ENCODE measurements at regions not wholly inside any gene's neighbourhood (a gene's known extent, or its start where the extent isn't known, plus 50 kb on each side); places are given as distances from the start of the nearest gene placed in this dataset.

DNA sequence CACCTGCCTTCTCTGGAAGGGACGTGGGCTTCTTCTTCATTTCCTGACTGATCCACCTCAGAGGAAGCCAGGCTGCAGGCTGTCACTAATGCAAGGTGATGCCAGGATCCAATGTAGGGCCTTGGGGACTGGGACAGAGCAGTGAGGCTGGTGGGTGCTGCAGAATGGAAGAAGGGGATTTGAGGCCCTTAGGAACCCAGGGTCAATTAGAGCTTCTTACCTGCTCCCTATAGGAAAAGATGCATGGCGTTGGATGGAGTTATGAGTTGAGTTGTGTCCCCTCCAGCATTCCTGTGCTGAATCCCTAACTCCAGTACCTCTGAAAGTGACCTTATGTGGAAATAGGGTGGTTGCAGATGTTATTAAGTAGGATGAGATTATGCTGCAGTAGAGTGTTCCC is 190.4 kb downstream of the MIAT start:
- no peak for DNase-seq

DNA sequence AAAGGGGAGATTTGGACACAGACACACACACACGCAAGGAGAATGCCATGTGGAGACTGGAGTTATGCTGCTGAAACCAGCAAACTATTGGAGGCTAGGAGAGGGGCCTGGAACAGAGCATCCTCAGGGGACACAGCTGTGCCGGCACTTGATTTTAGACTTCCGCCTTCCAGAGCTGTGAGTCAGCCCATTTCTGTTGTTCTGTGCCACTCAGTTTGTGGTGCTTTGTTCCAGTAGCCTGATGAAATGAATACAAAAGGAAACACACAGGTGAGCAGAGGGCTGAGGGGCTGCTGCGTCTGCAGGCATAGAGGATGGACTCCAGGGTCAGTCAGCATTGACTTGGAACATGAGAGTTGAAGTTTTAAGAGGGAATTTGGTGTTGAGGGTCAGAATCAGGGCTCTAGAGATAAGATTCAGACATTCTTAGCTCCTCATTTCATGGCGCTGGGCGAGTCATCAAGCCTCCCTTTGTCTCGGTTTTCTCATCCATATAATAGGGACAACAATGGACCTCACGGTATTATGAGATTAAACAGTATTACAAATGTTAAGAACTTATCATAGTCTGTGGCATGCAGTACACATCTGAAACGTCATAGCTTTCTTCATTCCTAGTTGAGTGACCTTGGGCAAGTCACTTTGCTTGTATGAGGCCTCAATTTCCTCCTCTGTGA is 191.0 kb downstream of the MIAT start:
- no peak for DNase-seq

- no peak for DNase-seq
Measured at GRCh38 chr22:26849575-26849974, 192.2 kb downstream of the MIAT start.

GRCh38 chr22:26851125-26851524 is 193.7 kb downstream of the MIAT start:
- DNase-seq = no peak

DNA sequence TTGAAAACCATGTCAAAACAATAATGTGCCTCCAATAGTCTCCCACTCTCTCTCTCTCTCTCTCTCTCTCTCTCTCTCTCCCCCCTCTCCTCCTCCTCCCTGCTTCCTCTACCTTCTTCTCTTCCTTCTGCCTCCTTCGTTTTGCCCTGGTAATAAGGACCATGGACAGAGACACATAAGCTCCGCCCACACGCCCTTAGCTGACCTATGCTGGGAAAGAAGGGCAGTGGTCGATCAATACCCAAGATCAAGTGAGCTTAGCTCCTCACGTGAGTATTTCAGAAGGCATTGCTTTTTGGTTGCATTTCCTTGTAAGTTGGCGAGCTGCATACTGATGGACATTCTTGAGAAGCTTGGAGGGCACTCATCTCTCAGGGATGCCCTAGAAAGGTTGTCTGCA is 194.8 kb downstream of the MIAT start:
- no peak for DNase-seq

DNA sequence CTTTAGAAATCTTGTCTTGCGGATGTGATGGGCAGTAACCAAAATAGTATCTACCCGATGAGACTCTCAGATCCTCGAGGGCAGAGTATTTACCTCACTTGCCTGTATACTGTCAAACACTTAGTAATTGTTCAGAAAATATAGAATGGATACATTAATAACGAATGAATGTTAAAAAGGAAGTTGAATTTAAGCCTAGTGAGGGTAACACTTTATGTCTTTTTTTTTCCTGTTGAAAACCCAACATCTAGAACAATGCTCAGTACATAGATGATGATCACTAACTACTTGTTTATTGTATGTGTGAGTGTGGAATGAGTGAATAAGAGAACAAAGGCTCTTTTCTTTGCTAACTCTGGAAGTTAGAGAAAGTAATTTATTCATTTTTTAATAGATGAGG is 195.7 kb downstream of the MIAT start:
- no peak for DNase-seq

DNA sequence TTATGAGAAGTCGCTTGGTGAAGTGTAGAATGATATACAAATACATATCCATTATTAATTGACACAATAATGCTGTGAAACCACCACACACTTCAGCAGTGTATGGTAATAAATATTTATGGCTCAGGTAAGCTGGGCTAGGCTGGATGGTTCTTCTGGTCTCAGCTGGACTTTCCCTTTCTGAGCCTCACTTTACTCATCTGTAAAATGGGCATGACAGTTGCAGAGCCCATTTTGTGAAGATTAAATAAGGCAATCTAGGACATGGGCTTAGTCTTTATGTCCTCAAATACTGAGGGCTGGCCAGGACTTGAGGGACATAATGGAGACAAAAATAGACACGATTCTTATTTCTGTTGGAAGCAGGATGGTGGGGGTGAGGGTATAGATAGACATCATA is 196.1 kb downstream of the MIAT start:
- DNase-seq = no peak

- no peak for DNase-seq
Measured at GRCh38 chr22:26857169-26857568, 199.8 kb downstream of the MIAT start.

GRCh38 chr22:26860301-26860700 is 202.9 kb downstream of the MIAT start:
- DNase-seq = no peak

- no peak for DNase-seq
Measured at GRCh38 chr22:26865021-26865420, 207.6 kb downstream of the MIAT start.

- DNase-seq = no peak
Measured at GRCh38 chr22:26883393-26883792, 226.0 kb downstream of the MIAT start.

- no peak for DNase-seq
Measured at GRCh38 chr22:26884921-26885320, 227.5 kb downstream of the MIAT start.

- no peak for DNase-seq
Measured at GRCh38 chr22:26885441-26886261, 228.3 kb downstream of the MIAT start.

- no peak for DNase-seq
Measured at GRCh38 chr22:26887456-26887855, 230.1 kb downstream of the MIAT start.

DNA sequence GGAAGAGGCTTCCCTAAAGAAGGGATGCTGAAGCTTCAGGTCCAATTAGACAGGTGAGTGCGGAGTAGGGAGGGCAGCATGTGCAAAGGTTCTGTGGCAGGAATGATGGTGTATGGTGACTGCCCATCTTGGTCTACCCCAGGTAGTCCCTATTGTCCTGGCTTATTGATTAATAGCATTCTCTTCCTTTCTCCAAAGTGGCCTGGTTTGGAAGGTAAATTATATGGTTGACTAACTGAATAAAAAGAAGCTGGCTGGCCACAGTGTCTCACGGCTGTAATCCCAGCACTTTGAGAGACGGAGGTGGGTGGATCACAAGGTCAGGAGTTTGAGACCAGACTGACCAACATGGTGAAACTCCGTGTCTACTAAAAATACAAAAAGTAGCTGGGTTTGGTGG is 230.5 kb downstream of the MIAT start:
- no peak for DNase-seq

- DNase-seq = no peak
Measured at GRCh38 chr22:26888887-26889286, 231.5 kb downstream of the MIAT start.

DNA sequence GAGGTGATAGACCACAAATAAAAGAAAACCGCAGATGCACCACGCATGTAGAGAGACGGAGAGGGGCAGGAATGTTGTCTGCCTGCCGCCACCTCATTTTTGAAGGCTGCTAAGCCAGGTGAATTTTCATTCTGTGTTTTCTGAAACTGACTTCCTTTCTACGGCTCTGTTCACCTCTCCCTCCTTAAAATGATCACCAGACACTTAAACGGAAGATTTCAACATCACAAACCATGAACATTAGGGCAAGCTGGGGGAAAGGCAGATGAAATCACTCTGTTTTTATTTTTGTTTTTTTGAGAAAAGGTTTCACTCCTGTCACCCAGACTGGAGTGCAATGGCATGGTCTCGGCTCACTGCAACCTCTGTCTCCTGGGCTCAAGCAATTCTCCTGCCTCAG is 232.4 kb downstream of the MIAT start:
- no peak for DNase-seq

DNA sequence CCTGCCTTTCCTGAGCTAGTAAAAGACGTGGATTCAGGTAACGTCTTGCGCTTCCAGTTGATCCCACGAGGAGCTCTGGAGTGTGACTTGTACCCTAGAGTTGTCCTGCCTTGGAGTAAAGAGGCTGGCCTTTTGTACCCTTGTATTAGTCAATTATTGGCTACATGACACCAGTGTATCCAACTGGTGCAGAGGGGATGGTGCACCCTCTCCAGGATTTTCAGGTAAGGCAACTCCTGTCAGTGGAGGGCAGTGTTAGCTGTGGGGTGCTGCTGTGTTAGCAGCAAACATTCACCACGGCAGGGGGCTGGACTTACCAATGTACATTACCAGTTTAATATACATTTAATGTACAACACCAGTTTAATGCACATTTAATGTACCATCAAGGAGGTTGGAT is 233.5 kb downstream of the MIAT start:
- no peak for DNase-seq

DNA sequence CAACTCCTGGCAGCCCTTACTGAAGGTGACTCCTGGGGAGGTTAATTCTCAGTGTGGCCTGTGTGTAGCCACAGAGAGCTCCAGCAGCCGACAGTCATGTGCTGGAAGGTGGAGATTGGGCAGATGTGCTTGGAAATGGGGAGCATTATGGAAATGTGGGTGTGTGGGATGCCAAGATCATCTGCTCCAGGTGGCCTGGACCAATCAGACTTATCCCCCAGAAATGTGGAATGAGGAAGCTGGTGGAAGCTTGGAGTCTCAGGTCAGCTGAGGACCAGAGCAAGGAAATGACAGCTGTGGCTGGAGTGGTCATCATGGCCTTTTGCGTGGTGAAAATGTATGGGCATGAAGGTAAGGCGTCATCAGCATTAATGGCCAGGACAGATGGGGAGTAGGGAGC is 234.0 kb downstream of the MIAT start:
- no peak for DNase-seq

- DNase-seq = no peak
Measured at GRCh38 chr22:26892166-26893041, 235.0 kb downstream of the MIAT start.

DNA sequence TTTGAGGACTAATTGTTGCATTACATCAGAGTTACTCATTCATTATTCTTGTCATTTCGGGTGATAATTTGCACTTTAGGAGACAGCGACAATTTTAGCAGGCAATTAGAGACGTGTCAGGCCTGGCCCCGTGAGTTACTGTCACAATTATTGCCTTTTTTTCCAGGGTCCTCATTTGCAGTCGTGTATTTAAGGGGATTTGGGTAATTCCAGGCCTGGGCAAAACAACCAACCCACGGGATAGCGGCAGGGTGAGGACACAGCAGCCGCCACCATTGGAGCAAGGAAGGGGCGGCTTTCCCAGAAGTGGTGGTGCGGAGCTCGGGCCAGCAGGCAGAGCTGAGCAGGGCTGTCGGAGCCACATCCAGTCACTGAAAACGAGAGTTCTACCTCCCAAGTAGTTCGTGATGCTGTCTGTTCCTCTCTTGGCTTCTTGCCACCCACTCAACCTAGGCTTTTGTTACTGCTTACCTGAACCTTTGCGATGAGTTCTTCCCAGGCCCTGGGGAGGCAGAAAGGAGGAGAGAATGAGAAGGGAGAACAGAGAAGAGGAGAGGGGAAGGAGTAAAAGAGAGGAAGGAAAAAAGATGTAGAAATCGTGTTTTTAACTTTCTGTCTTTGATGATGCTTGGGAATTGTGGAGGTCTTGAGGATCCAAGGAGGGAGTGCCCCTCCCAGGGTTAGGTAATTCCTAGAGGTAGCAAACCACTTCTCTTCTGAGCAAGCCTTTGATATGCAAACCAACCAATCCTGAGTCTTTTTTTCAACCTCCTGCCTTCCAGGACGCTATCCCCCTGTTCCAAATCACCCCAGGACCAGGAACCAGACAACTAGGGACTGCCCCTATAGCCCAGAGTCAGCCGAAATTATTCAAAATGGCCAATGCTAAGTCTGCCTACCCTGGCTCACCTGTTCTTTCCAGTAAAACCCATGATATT is 236.1 kb downstream of the MIAT start:
- no peak for DNase-seq

DNA sequence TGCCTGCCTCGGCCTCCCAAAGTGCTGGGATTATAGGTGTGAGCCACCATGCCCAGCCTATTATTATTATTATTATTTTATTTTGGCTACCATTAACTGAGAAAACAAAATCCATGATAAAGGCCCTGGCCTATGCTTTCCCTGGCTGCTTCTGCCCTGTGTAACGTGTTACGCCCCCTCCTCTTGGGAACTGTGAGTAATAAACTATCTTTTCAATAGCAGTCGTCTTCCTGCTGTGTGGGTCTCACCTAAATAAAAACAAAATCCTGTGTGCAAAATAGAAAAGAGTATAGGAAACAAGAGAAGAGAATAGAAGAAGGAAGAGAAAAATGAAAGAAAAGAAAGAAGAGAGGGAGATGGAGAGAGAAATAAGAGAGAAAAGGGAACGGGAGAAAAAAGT is 237.0 kb downstream of the MIAT start:
- no peak for DNase-seq
